K562 (cell line): ENCODE measurements at regions not wholly inside any gene's neighbourhood (a gene's known extent, or its start where the extent isn't known, plus 50 kb on each side); places are given as distances from the start of the nearest gene placed in this dataset.

Experiments
- CC2D1A ChIP-seq: fragments of 450-650 bp; IDR thresholded peaks from 2 replicates; pipeline ENCODE4 v1.6.1; 2017; ENCODE audit warnings: mild to moderate bottlenecking
- CEBPB ChIP-seq: fragments of 450-650 bp; IDR thresholded peaks from 2 replicates; pipeline ENCODE4 v1.6.1; 2016; ENCODE audit warnings: missing genetic modification characterization, missing compliant biosample characterization
- EGR1 ChIP-seq: fragments of 450-650 bp; conservative IDR thresholded peaks from 2 replicates; pipeline ENCODE4 v1.6.1; 2017; ENCODE audit warnings: mild to moderate bottlenecking
- ETV5 ChIP-seq: sonication (generic); formaldehyde crosslinking; IDR thresholded peaks from 2 replicates; pipeline ENCODE4 v1.4.0; 2020; ENCODE audit warnings: low read depth, mild to moderate bottlenecking, missing genetic modification reagents
- ETV6 ChIP-seq, 3 experiments: fragments of 150-350 bp in 1 of 3; sonication (generic) in 1 of 3; formaldehyde crosslinking in 1 of 3; IDR thresholded peaks; 2 replicates each; pipeline versions ENCODE4 v1.6.1 to v1.8.0; 2014 to 2022; ENCODE audit warnings: borderline replicate concordance in 2 of 3, low read depth in 2 of 3, antibody characterized with exemption in 1 of 3, low read length in 1 of 3, mild to moderate bottlenecking in 1 of 3, missing genetic modification reagents in 1 of 3
- EZH2 ChIP-seq: IDR thresholded peaks from 2 replicates; pipeline ENCODE4 v1.6.1; 2012; ENCODE audit warnings: low read depth, mild to moderate bottlenecking, inconsistent platforms, low read length, borderline replicate concordance
- GTF2F1 ChIP-seq: IDR thresholded peaks from 2 replicates; pipeline ENCODE4 v1.6.1; 2011; ENCODE audit warnings: low read depth, low read length, improper control_type of control experiment
- HMG20A ChIP-seq: fragments of 450-650 bp; formaldehyde crosslinking; conservative IDR thresholded peaks from 2 replicates; pipeline ENCODE4 v1.4.0; 2020; ENCODE audit warnings: mild to moderate bottlenecking, mixed read lengths
- MXD1 ChIP-seq: fragments of 250-450 bp; sonication (Bioruptor Pico); IDR thresholded peaks from 2 replicates; pipeline ENCODE4 v1.8.0; 2021; ENCODE audit warnings: borderline replicate concordance, mild to moderate bottlenecking, moderate library complexity; ENCODE audit not compliant: poor library complexity, severe bottlenecking
- MYC ChIP-seq, 2 experiments: fragments of 250-450 bp in 1 of 2; sonication (Bioruptor Pico) in 1 of 2; IDR thresholded peaks; 2 replicates each; pipeline versions ENCODE4 v1.5.1 to v1.6.1; 2012 to 2021; ENCODE audit warnings: low read depth in 2 of 2, borderline replicate concordance in 1 of 2, improper control_type of control experiment in 1 of 2, low read length in 1 of 2, mild to moderate bottlenecking in 1 of 2, moderate library complexity in 1 of 2
- NCOA2 ChIP-seq, 2 experiments: fragments of 450-650 bp; IDR thresholded peaks; 2 replicates each; pipeline ENCODE4 v1.6.1; 2018; ENCODE audit warnings: mild to moderate bottlenecking in 2 of 2, moderate library complexity in 1 of 2; ENCODE audit not compliant: partially characterized antibody in 2 of 2
- RFX5 ChIP-seq: IDR thresholded peaks from 2 replicates; pipeline ENCODE4 v1.6.1; 2011; ENCODE audit warnings: low read depth, mild to moderate bottlenecking, improper control_type of control experiment, low read length
- TF ChIP-seq, protein P1 (sequence below), 3 experiments: IDR thresholded peaks in 2 of 3; conservative IDR thresholded peaks in 1 of 3; 2 replicates each; pipeline ENCODE4 v1.5.1; 2011 to 2012; ENCODE audit warnings: low read length in 3 of 3, mild to moderate bottlenecking in 3 of 3, control low read depth in 2 of 3, improper control_type of control experiment in 1 of 3, inconsistent platforms in 1 of 3, low read depth in 1 of 3, mixed read lengths in 1 of 3, moderate library complexity in 1 of 3; ENCODE audit not compliant: insufficient read depth in 2 of 3

DNA sequence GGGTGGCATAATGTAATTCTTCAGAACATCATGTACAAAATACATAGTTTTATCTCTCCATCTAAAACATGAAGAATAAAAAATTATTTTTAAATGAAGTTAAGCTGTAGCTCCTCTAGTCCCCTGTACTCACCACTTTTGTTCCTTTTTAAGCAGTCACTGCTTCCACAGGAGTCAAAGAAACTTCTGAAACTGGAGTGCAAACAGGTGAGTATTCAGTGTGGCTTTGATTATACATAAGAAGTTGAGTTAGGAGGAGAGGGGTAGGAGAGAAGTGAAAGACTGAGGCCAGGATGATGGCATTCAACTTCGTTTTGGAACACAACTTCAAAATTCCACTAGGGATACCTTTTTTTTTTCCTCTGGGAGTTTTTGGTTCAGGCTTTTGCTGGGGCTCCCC lies 131.4 kb upstream of the CNTN1 start:
- TF ChIP-seq CC2D1A (no peak), RFX5 (no peak), GTF2F1 (no peak), EZH2 (no peak), EGR1 (no peak), HMG20A (CRISPR knock-in tag) (no peak), MYC (IDR thresholded peaks at IDR 0.05; ENCODE audit: low read depth, low read length) (no peak), MYC (CRISPR knock-in tag; IDR thresholded peaks at IDR 0.05; ENCODE audit: borderline replicate concordance, low read depth) (no peak), NCOA2 (IDR thresholded peaks at IDR 0.05; ENCODE audit: partially characterized antibody in 2 of 2) (no peak), ETV6 (IDR thresholded peaks at IDR 0.05; ENCODE audit: borderline replicate concordance in 1 of 2, low read depth in 2 of 2, low read length in 1 of 2) (no peak), ETV6 (CRISPR knock-in tag; IDR thresholded peaks at IDR 0.05; ENCODE audit: borderline replicate concordance) (no peak), MXD1 (CRISPR knock-in tag) (no peak), ETV5 (CRISPR knock-in tag) (no peak), CEBPB (tag) (no peak)
- TF ChIP-seq, protein P1, sequence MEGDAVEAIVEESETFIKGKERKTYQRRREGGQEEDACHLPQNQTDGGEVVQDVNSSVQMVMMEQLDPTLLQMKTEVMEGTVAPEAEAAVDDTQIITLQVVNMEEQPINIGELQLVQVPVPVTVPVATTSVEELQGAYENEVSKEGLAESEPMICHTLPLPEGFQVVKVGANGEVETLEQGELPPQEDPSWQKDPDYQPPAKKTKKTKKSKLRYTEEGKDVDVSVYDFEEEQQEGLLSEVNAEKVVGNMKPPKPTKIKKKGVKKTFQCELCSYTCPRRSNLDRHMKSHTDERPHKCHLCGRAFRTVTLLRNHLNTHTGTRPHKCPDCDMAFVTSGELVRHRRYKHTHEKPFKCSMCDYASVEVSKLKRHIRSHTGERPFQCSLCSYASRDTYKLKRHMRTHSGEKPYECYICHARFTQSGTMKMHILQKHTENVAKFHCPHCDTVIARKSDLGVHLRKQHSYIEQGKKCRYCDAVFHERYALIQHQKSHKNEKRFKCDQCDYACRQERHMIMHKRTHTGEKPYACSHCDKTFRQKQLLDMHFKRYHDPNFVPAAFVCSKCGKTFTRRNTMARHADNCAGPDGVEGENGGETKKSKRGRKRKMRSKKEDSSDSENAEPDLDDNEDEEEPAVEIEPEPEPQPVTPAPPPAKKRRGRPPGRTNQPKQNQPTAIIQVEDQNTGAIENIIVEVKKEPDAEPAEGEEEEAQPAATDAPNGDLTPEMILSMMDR (IDR thresholded peaks at IDR 0.05 in 2 of 3, conservative IDR thresholded peaks at IDR 0.05 in 1 of 3; ENCODE audit: insufficient read depth in 2 of 3, low read depth in 1 of 3, low read length in 3 of 3) = no peak
